ENCODE measurements at regions not wholly inside any gene's neighbourhood (a gene's known extent, or its start where the extent isn't known, plus 50 kb on each side); places are given as distances from the start of the nearest gene placed in this dataset.
"Not testable (repeated sequence)": the region's sequence is repeated elsewhere in the genome, so short reads cannot be mapped to it uniquely, and the experiment has no call there.

GRCh38 chr6:168377856-168378832 lies 58.6 kb upstream of the DACT2 start:
- 86 to 95% (median 92%) methylated on average over 24 to 28 of the region's 28 CpGs for WGBS, 5 donors
- Histone ChIP-seq H3K4me1 (peaks cover 0 to 9% (median 0%) of the 10 kb centered on the region in 6 donors), H3K36me3 (no peaks in the 10 kb centered on the region), H3K4me3 (no peak overlapping the region), H3K27ac (no peak overlapping the region), H3K27me3 (replicated peaks in 1 of 7) (peaks cover 0 to 7% (median 0%) of the 10 kb centered on the region in 7 donors), H3K9me3 (peaks cover 0 to 18% (median 0%) of the 10 kb centered on the region in 8 donors)
- DNase-seq: peak; percentile 41
- intact Hi-C loops (cut with DNase I; ENCODE audit: low total_unique reads): no loop called here
- TF ChIP-seq POLR2AphosphoS5 (IDR thresholded peaks at IDR 0.05) (no peak), CTCF (IDR thresholded peaks at IDR 0.05 in 8 of 11, conservative IDR thresholded peaks at IDR 0.05 in 3 of 11) (no peak), POLR2A (IDR thresholded peaks at IDR 0.05) (no peak)

- H3K36me3 ChIP-seq; H3K27ac ChIP-seq; H3K4me1 ChIP-seq; H3K27me3 ChIP-seq (replicated peaks in 1 of 7); H3K4me3 ChIP-seq; intact Hi-C loops (cut with DNase I; ENCODE audit: low total_unique reads): not testable (repeated sequence)
- H3K9me3 ChIP-seq: peaks cover 0 to 18% (median 0%) of the 10 kb centered on the region in 8 donors
- peak; percentile 58 for DNase-seq
- 84 to 99% (median 90%) methylated on average over 14 to 20 of the region's 20 CpGs for WGBS, 5 donors
Measured at GRCh38 chr6:168379579-168379978, 60.0 kb upstream of the DACT2 start.

GRCh38 chr6:168380166-168380955 lies 60.6 kb upstream of the SMOC2 start:
- H3K36me3 ChIP-seq; H3K4me1 ChIP-seq; H3K27me3 ChIP-seq (replicated peaks in 1 of 7); H3K27ac ChIP-seq; H3K4me3 ChIP-seq; intact Hi-C loops (cut with DNase I; ENCODE audit: low total_unique reads): not testable (repeated sequence)
- peaks cover 0 to 18% (median 0%) of the 10 kb centered on the region in 8 donors for H3K9me3 ChIP-seq
- DNase-seq: peak; percentile 64
- WGBS, 5 donors: 92 to 97% (median 93%) methylated on average over 38 of the region's 38 CpGs

- Histone ChIP-seq H3K36me3 (no peaks in the 10 kb centered on the region), H3K27ac (no peak overlapping the region), H3K9me3 (peaks cover 0 to 18% (median 0%) of the 10 kb centered on the region in 8 donors), H3K4me3 (no peak overlapping the region), H3K27me3 (replicated peaks in 1 of 7) (no peaks in the 10 kb centered on the region), H3K4me1 (peaks cover 0 to 9% (median 0%) of the 10 kb centered on the region in 6 donors)
- WGBS, 5 donors: 89 to 93% (median 92%) methylated on average over 16 of the region's 16 CpGs
- no peak for TF ChIP-seq POLR2A (IDR thresholded peaks at IDR 0.05)
- no peak for TF ChIP-seq CTCF (IDR thresholded peaks at IDR 0.05 in 8 of 11, conservative IDR thresholded peaks at IDR 0.05 in 3 of 11)
- TF ChIP-seq POLR2AphosphoS5 (IDR thresholded peaks at IDR 0.05): no peak
- peak; percentile 56 for DNase-seq
- intact Hi-C loops (cut with DNase I; ENCODE audit: low total_unique reads): no loop called here
Measured at GRCh38 chr6:168380956-168381605, 59.9 kb upstream of the SMOC2 start.

Data from spleen (tissue), 11 donors.